ENCODE measurements at regions not wholly inside any gene's neighbourhood (a gene's known extent, or its start where the extent isn't known, plus 50 kb on each side); places are given as distances from the start of the nearest gene placed in this dataset.

DNA sequence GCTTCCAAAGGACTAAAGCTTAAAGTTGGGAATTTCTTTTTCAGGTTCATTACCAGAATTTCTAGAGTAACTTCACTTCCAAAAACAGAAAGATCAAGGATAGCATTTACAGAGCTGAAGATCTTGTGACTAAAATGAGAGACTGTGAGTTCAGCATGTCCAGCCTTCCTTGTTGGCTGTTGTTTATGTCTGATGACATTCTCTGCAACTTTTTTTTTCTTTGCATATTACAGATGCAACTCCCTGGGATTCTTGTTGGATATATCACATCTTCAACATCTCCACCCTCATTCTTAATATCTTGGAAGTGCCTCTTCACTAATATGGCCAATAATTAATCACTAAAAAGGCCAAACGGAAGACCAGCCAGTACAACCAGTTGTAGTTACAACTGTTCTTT lies 86.2 kb upstream of the FRMD4B start:
- DNase-seq (ENCODE audit: low read depth) (peak; percentile 19), FAIRE-seq (no peak)
- TF ChIP-seq, protein P1, sequence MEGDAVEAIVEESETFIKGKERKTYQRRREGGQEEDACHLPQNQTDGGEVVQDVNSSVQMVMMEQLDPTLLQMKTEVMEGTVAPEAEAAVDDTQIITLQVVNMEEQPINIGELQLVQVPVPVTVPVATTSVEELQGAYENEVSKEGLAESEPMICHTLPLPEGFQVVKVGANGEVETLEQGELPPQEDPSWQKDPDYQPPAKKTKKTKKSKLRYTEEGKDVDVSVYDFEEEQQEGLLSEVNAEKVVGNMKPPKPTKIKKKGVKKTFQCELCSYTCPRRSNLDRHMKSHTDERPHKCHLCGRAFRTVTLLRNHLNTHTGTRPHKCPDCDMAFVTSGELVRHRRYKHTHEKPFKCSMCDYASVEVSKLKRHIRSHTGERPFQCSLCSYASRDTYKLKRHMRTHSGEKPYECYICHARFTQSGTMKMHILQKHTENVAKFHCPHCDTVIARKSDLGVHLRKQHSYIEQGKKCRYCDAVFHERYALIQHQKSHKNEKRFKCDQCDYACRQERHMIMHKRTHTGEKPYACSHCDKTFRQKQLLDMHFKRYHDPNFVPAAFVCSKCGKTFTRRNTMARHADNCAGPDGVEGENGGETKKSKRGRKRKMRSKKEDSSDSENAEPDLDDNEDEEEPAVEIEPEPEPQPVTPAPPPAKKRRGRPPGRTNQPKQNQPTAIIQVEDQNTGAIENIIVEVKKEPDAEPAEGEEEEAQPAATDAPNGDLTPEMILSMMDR (IDR thresholded peaks at IDR 0.05; ENCODE audit: insufficient read depth, low read length, severe bottlenecking): no peak
- Histone ChIP-seq H3K4me3 (ENCODE audit: low read depth, low read length) (no peak overlapping the region), H3K36me3 (ENCODE audit: control insufficient read depth, insufficient read depth, low read length) (no peaks in the 10 kb centered on the region), H3K27me3 (ENCODE audit: control insufficient read depth, insufficient read depth, low read length) (no peaks in the 10 kb centered on the region)

DNA sequence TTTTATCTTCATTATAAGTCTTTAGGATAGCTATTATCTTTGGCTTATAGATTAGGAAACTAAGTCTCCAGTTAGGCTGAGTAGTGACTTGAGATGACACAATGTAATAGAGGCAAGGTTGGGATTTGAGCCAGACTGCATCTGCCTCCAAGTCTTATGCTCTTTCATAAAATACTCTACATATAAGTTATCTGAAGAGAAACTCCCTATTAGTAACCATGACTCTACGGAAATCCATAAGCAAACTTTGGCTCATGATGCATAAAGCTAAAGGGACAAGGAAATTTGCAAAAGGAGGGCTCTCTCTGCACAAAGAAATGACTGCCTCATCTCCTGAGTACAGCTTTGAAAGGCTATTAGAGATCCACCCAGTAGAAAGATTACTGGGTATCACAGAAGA lies 77.6 kb upstream of the FRMD4B start:
- H3K27me3 ChIP-seq (ENCODE audit: control insufficient read depth, insufficient read depth, low read length): no peaks in the 10 kb centered on the region
- TF ChIP-seq, protein P1 (IDR thresholded peaks at IDR 0.05; ENCODE audit: insufficient read depth, low read length, severe bottlenecking): no peak
- DNase-seq (ENCODE audit: low read depth): peak; percentile 88
- H3K36me3 ChIP-seq (ENCODE audit: control insufficient read depth, insufficient read depth, low read length): no peaks in the 10 kb centered on the region
- no peak for FAIRE-seq
- H3K4me3 ChIP-seq (ENCODE audit: low read depth, low read length): no peak overlapping the region

DNA sequence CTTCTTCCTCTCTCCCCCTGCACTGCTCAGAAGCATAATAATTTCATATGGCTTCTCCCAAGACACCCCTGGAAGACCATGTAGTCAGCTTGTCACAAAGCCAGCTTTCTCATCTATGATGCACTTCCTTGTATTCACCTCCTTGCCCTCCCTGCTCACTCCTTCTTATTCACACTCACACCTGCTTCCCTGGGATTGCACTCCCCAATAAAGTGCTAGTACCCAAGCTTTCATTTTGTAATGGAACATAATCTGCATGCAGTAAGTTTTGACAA lies 76.9 kb upstream of the FRMD4B start:
- Histone ChIP-seq H3K4me3 (ENCODE audit: low read depth, low read length) (no peak overlapping the region), H3K27me3 (ENCODE audit: control insufficient read depth, insufficient read depth, low read length) (no peaks in the 10 kb centered on the region), H3K36me3 (ENCODE audit: control insufficient read depth, insufficient read depth, low read length) (no peaks in the 10 kb centered on the region)
- DNase-seq (ENCODE audit: low read depth) (peak; percentile 82), FAIRE-seq (no peak)
- TF ChIP-seq, protein P1 (IDR thresholded peaks at IDR 0.05; ENCODE audit: insufficient read depth, low read length, severe bottlenecking): no peak

DNA sequence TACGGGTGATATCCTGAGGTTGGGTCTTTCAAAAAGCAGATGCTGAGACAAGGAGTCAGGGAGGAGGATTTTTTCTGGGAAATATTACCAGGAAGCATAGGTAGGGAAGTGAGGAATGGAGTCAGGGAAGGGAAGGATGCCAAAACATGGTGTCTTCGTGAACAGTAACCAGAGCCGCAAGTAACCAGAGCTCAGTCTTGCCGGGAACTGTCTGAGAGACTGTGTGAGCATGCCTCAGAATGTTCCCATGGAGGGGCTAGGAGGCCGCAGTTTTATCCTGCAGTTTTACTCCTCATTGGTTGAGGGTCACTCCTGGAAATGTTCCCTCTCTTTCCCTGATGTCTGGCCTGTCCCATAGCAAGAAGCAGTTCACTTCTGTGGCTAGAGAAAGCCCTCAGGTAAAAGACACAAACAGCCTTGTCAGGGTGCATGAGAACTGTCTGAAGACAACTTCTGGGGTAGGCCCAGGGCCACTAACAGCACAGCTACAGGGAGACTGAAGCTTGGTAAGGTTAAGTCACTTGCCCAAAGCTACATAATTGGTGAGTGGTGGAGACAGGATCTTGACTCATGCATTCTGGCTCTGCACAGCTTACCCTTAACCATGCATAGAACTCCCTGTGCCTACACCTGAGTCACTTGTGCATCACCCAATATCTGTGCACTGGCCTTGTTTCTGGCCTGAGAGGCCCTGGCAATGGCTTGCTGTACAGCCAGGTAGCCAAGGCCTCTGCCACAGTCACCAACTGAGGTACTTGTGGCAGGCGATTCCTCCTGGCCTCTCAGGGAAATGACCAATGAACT lies 76.3 kb upstream of the FRMD4B start:
- no peaks in the 10 kb centered on the region for H3K27me3 ChIP-seq (ENCODE audit: control insufficient read depth, insufficient read depth, low read length)
- H3K4me3 ChIP-seq (ENCODE audit: low read depth, low read length): no peak overlapping the region
- peak; percentile 94 for DNase-seq (ENCODE audit: low read depth)
- peak; percentile 98 for FAIRE-seq
- TF ChIP-seq, protein P1 (IDR thresholded peaks at IDR 0.05; ENCODE audit: insufficient read depth, low read length, severe bottlenecking): no peak
- no peaks in the 10 kb centered on the region for H3K36me3 ChIP-seq (ENCODE audit: control insufficient read depth, insufficient read depth, low read length)

DNA sequence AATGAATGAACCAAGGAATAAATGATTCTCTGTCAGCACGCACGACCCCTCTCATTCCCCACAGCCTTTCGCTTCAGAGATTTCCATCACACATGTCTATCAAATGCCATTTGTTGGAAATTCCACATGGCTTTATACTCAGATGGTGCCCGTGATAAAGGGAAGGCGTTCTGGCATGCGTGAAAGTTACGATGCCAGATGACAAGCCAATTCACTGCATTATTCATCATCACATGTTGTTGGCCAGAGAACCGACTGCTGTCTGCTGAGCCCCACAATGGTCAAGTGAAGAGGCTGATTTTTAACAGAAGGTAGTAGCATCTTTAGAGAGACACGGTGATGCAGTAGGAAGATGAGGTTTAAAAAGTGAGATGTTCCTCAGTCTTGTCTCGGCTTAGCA lies 74.1 kb upstream of the FRMD4B start:
- Histone ChIP-seq H3K36me3 (ENCODE audit: control insufficient read depth, insufficient read depth, low read length) (no peaks in the 10 kb centered on the region), H3K27me3 (ENCODE audit: control insufficient read depth, insufficient read depth, low read length) (no peaks in the 10 kb centered on the region), H3K4me3 (ENCODE audit: low read depth, low read length) (no peak overlapping the region)
- TF ChIP-seq, protein P1 (IDR thresholded peaks at IDR 0.05; ENCODE audit: insufficient read depth, low read length, severe bottlenecking): no peak
- FAIRE-seq (peak; percentile 64), DNase-seq (ENCODE audit: low read depth) (no peak)

DNA sequence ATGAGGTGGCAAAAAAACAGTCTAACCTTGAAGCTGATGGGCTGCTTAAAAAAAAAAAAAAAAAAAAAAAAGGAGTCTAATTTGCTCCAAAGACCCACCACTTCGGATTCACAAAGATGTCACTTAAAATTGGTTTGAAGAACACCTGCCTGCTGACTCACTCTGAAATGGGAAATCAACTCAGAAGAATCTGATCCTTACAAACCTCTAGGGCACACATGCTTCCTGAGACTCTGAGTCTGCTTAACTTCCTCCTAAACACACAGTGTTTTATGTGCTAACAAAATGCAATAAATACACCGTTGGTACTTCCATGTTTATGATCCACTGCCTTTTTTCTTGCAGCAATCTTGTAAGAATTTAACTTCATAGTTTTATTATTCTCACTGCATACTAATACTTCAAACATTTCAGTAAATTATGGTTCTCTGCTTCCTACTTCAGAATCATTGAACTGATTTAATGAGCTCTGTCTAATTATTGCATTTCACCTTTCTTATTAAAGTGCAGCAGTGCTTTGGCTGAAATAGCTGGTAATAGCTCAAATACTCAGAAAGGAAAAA lies 73.0 kb upstream of the FRMD4B start:
- no peak overlapping the region for H3K4me3 ChIP-seq (ENCODE audit: low read depth, low read length)
- no peak for FAIRE-seq
- no peaks in the 10 kb centered on the region for H3K36me3 ChIP-seq (ENCODE audit: control insufficient read depth, insufficient read depth, low read length)
- peak; percentile 66 for DNase-seq (ENCODE audit: low read depth)
- TF ChIP-seq, protein P1 (IDR thresholded peaks at IDR 0.05; ENCODE audit: insufficient read depth, low read length, severe bottlenecking): no peak
- H3K27me3 ChIP-seq (ENCODE audit: control insufficient read depth, insufficient read depth, low read length): no peaks in the 10 kb centered on the region

Measured in bronchial epithelial cell (primary cell).